H9 (cell line): ENCODE measurements at regions not wholly inside any gene's neighbourhood (a gene's known extent, or its start where the extent isn't known, plus 50 kb on each side); places are given as distances from the start of the nearest gene placed in this dataset.

Experiments used
- DNase-seq: peaks from one replicate; pipeline ENCODE4 v3.0.0-alpha.2; 2017
- H2AFZ ChIP-seq: one replicate; pipeline ENCODE4 v1.6.1; 2013; ENCODE audit warnings: mild to moderate bottlenecking, low read length, control low read depth, moderate library complexity
- H2AK5ac ChIP-seq: 2 replicates; pipeline ENCODE4 v1.6.1; 2013; ENCODE audit warnings: low read length, control low read depth, mixed read lengths; ENCODE audit not compliant: insufficient read length
- H2BK120ac ChIP-seq: one replicate; pipeline ENCODE4 v1.6.1; 2013; ENCODE audit warnings: low read depth, mild to moderate bottlenecking, low read length, control low read depth, inconsistent platforms; ENCODE audit not compliant: poor library complexity, severe bottlenecking
- H2BK12ac ChIP-seq: 2 replicates; pipeline ENCODE4 v1.6.1; 2013; ENCODE audit warnings: low read length, control low read depth, mixed read lengths, low read depth; ENCODE audit not compliant: insufficient read length
- H2BK15ac ChIP-seq: 2 replicates; pipeline ENCODE4 v1.6.1; 2013; ENCODE audit warnings: low read depth, low read length, control low read depth
- H2BK20ac ChIP-seq: one replicate; pipeline ENCODE4 v1.6.1; 2013; ENCODE audit warnings: low read depth, mild to moderate bottlenecking, low read length, control low read depth, inconsistent platforms; ENCODE audit not compliant: poor library complexity, severe bottlenecking
- H2BK5ac ChIP-seq: 2 replicates; pipeline ENCODE4 v1.6.1; 2013; ENCODE audit warnings: low read length, control low read depth, mixed read lengths; ENCODE audit not compliant: insufficient read length
- H3K14ac ChIP-seq: 2 replicates; pipeline ENCODE4 v1.6.1; 2013; ENCODE audit warnings: low read length, control low read depth; ENCODE audit not compliant: insufficient read depth
- H3K18ac ChIP-seq: 2 replicates; pipeline ENCODE4 v1.6.1; 2013; ENCODE audit warnings: low read depth, mild to moderate bottlenecking, mixed read lengths, low read length, control low read depth; ENCODE audit not compliant: insufficient read length
- H3K23ac ChIP-seq: 2 replicates; pipeline ENCODE4 v1.6.1; 2013; ENCODE audit warnings: low read length, control low read depth, mixed read lengths, low read depth; ENCODE audit not compliant: insufficient read length
- H3K23me2 ChIP-seq: 2 replicates; pipeline ENCODE4 v1.6.1; 2013; ENCODE audit warnings: low read depth, mild to moderate bottlenecking, mixed read lengths, low read length, control low read depth; ENCODE audit not compliant: insufficient read length, poor library complexity, severe bottlenecking
- H3K27ac ChIP-seq: 2 replicates; pipeline ENCODE4 v1.5.1; 2013; ENCODE audit warnings: low read length, control low read depth, mixed read lengths, low read depth; ENCODE audit not compliant: insufficient read length
- H3K27me3 ChIP-seq: 2 replicates; pipeline ENCODE4 v1.6.1; 2013; ENCODE audit warnings: low read length, control low read depth, inconsistent platforms; ENCODE audit not compliant: insufficient read depth
- H3K4ac ChIP-seq: 2 replicates; pipeline ENCODE4 v1.6.1; 2013; ENCODE audit warnings: low read depth, mild to moderate bottlenecking, control low read depth, inconsistent platforms, low read length, moderate library complexity
- H3K4me1 ChIP-seq: 2 replicates; pipeline ENCODE4 v1.6.1; 2013; ENCODE audit warnings: low read length, control low read depth, inconsistent platforms; ENCODE audit not compliant: insufficient read depth
- H3K4me2 ChIP-seq: 2 replicates; pipeline ENCODE4 v1.6.1; 2013; ENCODE audit warnings: low read length, control low read depth, mixed read lengths; ENCODE audit not compliant: insufficient read length, insufficient read depth
- H3K56ac ChIP-seq: 2 replicates; pipeline ENCODE4 v1.6.1; 2013; ENCODE audit warnings: low read depth, mild to moderate bottlenecking, mixed read lengths, low read length, control low read depth; ENCODE audit not compliant: insufficient read length
- H3K79me1 ChIP-seq: 2 replicates; pipeline ENCODE4 v1.6.1; 2013; ENCODE audit warnings: low read depth, mild to moderate bottlenecking, moderate library complexity, low read length, control low read depth, inconsistent platforms; ENCODE audit not compliant: insufficient read depth, poor library complexity, severe bottlenecking
- H3K79me2 ChIP-seq: 2 replicates; pipeline ENCODE4 v1.6.1; 2013; ENCODE audit warnings: low read length, control low read depth, inconsistent platforms; ENCODE audit not compliant: insufficient read depth
- H3K9ac ChIP-seq: 2 replicates; pipeline ENCODE4 v1.6.1; 2013; ENCODE audit warnings: low read length, control low read depth, mixed read lengths; ENCODE audit not compliant: insufficient read length; ENCODE audit errors: extremely low read depth
- H3K9me3 ChIP-seq: one replicate; pipeline ENCODE4 v1.6.1; 2013; ENCODE audit warnings: low read depth, low read length, inconsistent platforms; ENCODE audit not compliant: control insufficient read depth
- H3T11ph ChIP-seq: one replicate; pipeline ENCODE4 v1.6.1; 2013; ENCODE audit warnings: mild to moderate bottlenecking, low read length, control low read depth, inconsistent platforms
- H4K20me1 ChIP-seq: one replicate; pipeline ENCODE4 v1.6.1; 2013; ENCODE audit not compliant: control insufficient read depth, insufficient read length, insufficient read depth
- H4K5ac ChIP-seq: 2 replicates; pipeline ENCODE4 v1.6.1; 2013; ENCODE audit warnings: low read depth, mild to moderate bottlenecking, mixed read lengths, low read length, control low read depth; ENCODE audit not compliant: insufficient read length
- H4K8ac ChIP-seq: replicated peaks from 2 replicates; pipeline ENCODE4 v1.6.1; 2013; ENCODE audit warnings: low read length, control low read depth, mixed read lengths, low read depth; ENCODE audit not compliant: insufficient read length
- H4K91ac ChIP-seq: 2 replicates; pipeline ENCODE4 v1.6.1; 2013; ENCODE audit warnings: low read depth, mild to moderate bottlenecking, moderate library complexity, mixed read lengths, low read length, control low read depth; ENCODE audit not compliant: insufficient read length
- H3K27ac Mint-ChIP-seq, 3 experiments: 2 replicates in 2 of 3; 3 replicates in 1 of 3; pipeline ENCODE4 v1.8.0; 2020 to 2021; ENCODE audit warnings: mixed read lengths in 3 of 3, mild to moderate bottlenecking in 1 of 3, moderate library complexity in 1 of 3
- H3K27me3 Mint-ChIP-seq: 2 replicates; pipeline ENCODE4 v1.8.0; 2021; ENCODE audit warnings: low read depth, mild to moderate bottlenecking, moderate library complexity, mixed read lengths
- H3K36me3 Mint-ChIP-seq, 3 experiments: 2 replicates in 2 of 3; 3 replicates in 1 of 3; pipeline ENCODE4 v1.8.0; 2020 to 2021; ENCODE audit warnings: low read depth in 3 of 3, mixed read lengths in 3 of 3; ENCODE audit not compliant: insufficient read depth in 1 of 3
- H3K4me1 Mint-ChIP-seq, 2 experiments: 2 replicates each; pipeline ENCODE4 v1.8.0; 2020; ENCODE audit warnings: mixed read lengths in 2 of 2
- H3K4me3 Mint-ChIP-seq, 2 experiments: 2 replicates in 1 of 2; 3 replicates in 1 of 2; pipeline ENCODE4 v1.8.0; 2020 to 2021; ENCODE audit warnings: mild to moderate bottlenecking in 2 of 2, mixed read lengths in 2 of 2, moderate library complexity in 1 of 2
- H3K9me3 Mint-ChIP-seq, 2 experiments: 2 replicates in 1 of 2; 3 replicates in 1 of 2; pipeline ENCODE4 v1.8.0; 2020; ENCODE audit warnings: mild to moderate bottlenecking in 2 of 2, mixed read lengths in 2 of 2, moderate library complexity in 1 of 2
- CTCF ChIP-seq: fragments of 200-600 bp; sonication (generic); conservative IDR thresholded peaks from 3 replicates; pipeline ENCODE4 v1.8.0; 2021; ENCODE audit warnings: antibody characterized with exemption, mild to moderate bottlenecking
- WGBS: extraction: QIAGEN DNeasy Blood & Tissue Kit; methylation state at CpG from one replicate; pipeline ENCODE4 v1.1.7; 2013; ENCODE audit warnings: missing lambda C conversion rate, low lambda C conversion rate, mixed read lengths; ENCODE audit not compliant: insufficient read length; ENCODE audit errors: extremely low coverage; 5-methylcytosine and 5-hydroxymethylcytosine counted together

- Histone ChIP-seq H4K5ac (no peak overlapping the region), H3K4me1 (no peaks in the 10 kb centered on the region), H2BK5ac (no peak overlapping the region), H3K79me2 (no peaks in the 10 kb centered on the region), H4K91ac (no peak overlapping the region), H3K14ac (no peak overlapping the region), H3K18ac (no peak overlapping the region), H2BK120ac (no peak overlapping the region), H3K79me1 (no peaks in the 10 kb centered on the region), H3K23ac (no peak overlapping the region), H3K56ac (no peak overlapping the region), H3K27ac (no peak overlapping the region), H3K23me2 (no peaks in the 10 kb centered on the region), H2AFZ (no peak overlapping the region), H4K8ac (no peak overlapping the region), H3K27me3 (no peaks in the 10 kb centered on the region), H3K9me3 (no peaks in the 10 kb centered on the region), H3T11ph (no peak overlapping the region), H2BK12ac (no peak overlapping the region), H2BK20ac (no peak overlapping the region), H2BK15ac (no peak overlapping the region), H4K20me1 (no peaks in the 10 kb centered on the region), H2AK5ac (no peak overlapping the region), H3K9ac (no peak overlapping the region), H3K4ac (no peak overlapping the region), H3K4me2 (no peak overlapping the region)
- WGBS: no CpG with 5 or more reads among the region's 1 CpG
- H3K4me1 Mint-ChIP-seq: no peaks in the 10 kb centered on the region
- no peak overlapping the region; a peak in 1 of 7 replicates for H3K27ac Mint-ChIP-seq
- no peaks in the 10 kb centered on the region for H3K36me3 Mint-ChIP-seq
- DNase-seq: no peak
- no peaks in the 10 kb centered on the region for H3K9me3 Mint-ChIP-seq
- H3K27me3 Mint-ChIP-seq: peaks cover 4% of the 10 kb centered on the region; the same call in 1 of the 2 replicates
- no peak for TF ChIP-seq CTCF
- H3K4me3 Mint-ChIP-seq: no peak overlapping the region
Measured at GRCh38 chr3:55349851-55350250, 137.3 kb downstream of the WNT5A start.
